ENCODE measurements at regions not wholly inside any gene's neighbourhood (a gene's known extent, or its start where the extent isn't known, plus 50 kb on each side); places are given as distances from the start of the nearest gene placed in this dataset.
"Not testable (repeated sequence)": the region's sequence is repeated elsewhere in the genome, so short reads cannot be mapped to it uniquely, and the experiment has no call there.

- DNase-seq, result no peak
These were observed 289.1 kb upstream of the EYS start for GRCh38 chr6:65996096-65996495.

- no peak for DNase-seq
These were observed 282.6 kb upstream of the EYS start for GRCh38 chr6:65989676-65990075.

- no peak for DNase-seq
These were observed 281.0 kb upstream of the EYS start for GRCh38 chr6:65988006-65988405.

- DNase-seq, result no peak
These were observed 277.1 kb upstream of the EYS start for GRCh38 chr6:65984089-65984488.

- no peak for DNase-seq
These were observed 272.1 kb upstream of the EYS start for GRCh38 chr6:65979120-65979519.

GRCh38 chr6:65971252-65971651, 264.2 kb upstream of the EYS start:
- not testable (repeated sequence) for DNase-seq

- no peak for DNase-seq
These were observed 257.2 kb upstream of the EYS start for GRCh38 chr6:65964261-65964660.

- DNase-seq, result no peak
These were observed 248.0 kb upstream of the EYS start for GRCh38 chr6:65955034-65955433.

GRCh38 chr6:65948062-65948461, 241.0 kb upstream of the EYS start:
- DNase-seq, result no peak

- DNase-seq, result no peak
These were observed 236.5 kb upstream of the EYS start for GRCh38 chr6:65943548-65943947.

GRCh38 chr6:65943051-65943450, 236.0 kb upstream of the EYS start:
- DNase-seq, result no peak

- no peak for DNase-seq
These were observed 231.0 kb upstream of the EYS start for GRCh38 chr6:65938000-65938399.

GRCh38 chr6:65935412-65935811, 228.4 kb upstream of the EYS start:
- no peak for DNase-seq

GRCh38 chr6:65933390-65933789, 226.4 kb upstream of the EYS start:
- DNase-seq, result no peak

- no peak for DNase-seq
These were observed 220.1 kb upstream of the EYS start for GRCh38 chr6:65927141-65927540.

GRCh38 chr6:65924411-65924810, 217.4 kb upstream of the EYS start:
- DNase-seq, result no peak

- DNase-seq, result no peak
These were observed 215.0 kb upstream of the EYS start for GRCh38 chr6:65922049-65922448.

- no peak for DNase-seq
These were observed 201.0 kb upstream of the EYS start for GRCh38 chr6:65908065-65908464.

GRCh38 chr6:65903992-65904391, 197.0 kb upstream of the EYS start:
- no peak for DNase-seq

GRCh38 chr6:65900928-65901327, 193.9 kb upstream of the EYS start:
- DNase-seq, result no peak

- no peak for DNase-seq
These were observed 189.1 kb upstream of the EYS start for GRCh38 chr6:65896140-65896539.

- no peak for DNase-seq
These were observed 169.6 kb upstream of the EYS start for GRCh38 chr6:65876668-65877067.

- DNase-seq, result no peak
These were observed 145.4 kb upstream of the EYS start for GRCh38 chr6:65852369-65852852.

GRCh38 chr6:65830151-65830550, 123.1 kb upstream of the EYS start:
- DNase-seq, result no peak

GRCh38 chr6:65819152-65819551, 112.1 kb upstream of the EYS start:
- DNase-seq, result no peak
